NCI-H128 (cell line): ENCODE measurements at regions not wholly inside any gene's neighbourhood (a gene's known extent, or its start where the extent isn't known, plus 50 kb on each side); places are given as distances from the start of the nearest gene placed in this dataset.
"Not testable (repeated sequence)": the region's sequence is repeated elsewhere in the genome, so short reads cannot be mapped to it uniquely, and the experiment has no call there.

Source experiments
- DNase-seq: peaks from one replicate; lab custom pipeline; 2025; ENCODE audit not compliant: unreplicated experiment; lab: John Stamatoyannopoulos, UW

- DNase-seq = no peak
Measured at GRCh38 chr2:175769200-175769599, 232.9 kb downstream of the LNPK start.

GRCh38 chr2:175766880-175767279 is 235.2 kb downstream of the LNPK start:
- DNase-seq = no peak

GRCh38 chr2:175755656-175756386 is 246.2 kb downstream of the LNPK start:
- no peak for DNase-seq

GRCh38 chr2:175755169-175755568 is 246.9 kb downstream of the LNPK start:
- no peak for DNase-seq

DNA sequence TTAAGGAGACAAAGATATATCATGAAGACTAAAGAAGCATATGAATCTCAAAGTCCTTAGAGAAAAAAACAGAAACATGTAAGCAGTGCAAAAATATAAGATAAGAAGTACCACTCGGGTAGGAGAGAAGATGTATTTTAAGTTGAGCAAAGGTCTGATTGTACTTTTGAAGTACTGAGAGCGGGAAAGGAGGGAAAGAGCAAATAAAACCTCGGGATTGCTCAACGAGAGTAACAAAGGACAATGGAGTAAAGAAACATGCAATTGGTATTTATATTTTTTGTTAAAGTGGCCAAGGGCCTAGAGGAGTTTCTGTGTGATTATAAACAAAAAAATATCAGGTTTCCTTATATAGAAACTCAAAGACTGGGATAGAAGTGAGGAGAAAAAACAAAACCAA is 251.9 kb downstream of the LNPK start:
- DNase-seq = no peak

DNA sequence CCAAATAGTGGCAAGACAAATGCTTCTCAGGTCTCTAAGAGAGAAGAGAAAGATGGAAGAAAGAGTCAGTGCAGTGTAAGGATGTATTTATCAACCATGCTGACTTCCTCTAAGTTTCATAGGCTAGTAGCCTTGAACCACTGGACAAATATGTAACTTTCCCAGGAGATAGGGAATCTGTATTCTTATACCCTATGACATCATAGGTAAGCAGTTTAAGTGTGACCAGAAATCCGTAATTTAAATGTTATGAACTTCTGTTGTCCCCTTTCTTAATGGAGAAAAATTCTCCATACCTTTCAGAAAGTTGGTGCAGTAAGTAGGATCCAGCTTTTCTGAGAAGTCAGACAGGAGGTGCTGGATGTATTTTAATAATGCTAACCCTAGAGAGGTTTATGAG is 256.2 kb downstream of the LNPK start:
- DNase-seq = no peak

- no peak for DNase-seq
Measured at GRCh38 chr2:175744000-175744399, 258.1 kb downstream of the LNPK start.

DNA sequence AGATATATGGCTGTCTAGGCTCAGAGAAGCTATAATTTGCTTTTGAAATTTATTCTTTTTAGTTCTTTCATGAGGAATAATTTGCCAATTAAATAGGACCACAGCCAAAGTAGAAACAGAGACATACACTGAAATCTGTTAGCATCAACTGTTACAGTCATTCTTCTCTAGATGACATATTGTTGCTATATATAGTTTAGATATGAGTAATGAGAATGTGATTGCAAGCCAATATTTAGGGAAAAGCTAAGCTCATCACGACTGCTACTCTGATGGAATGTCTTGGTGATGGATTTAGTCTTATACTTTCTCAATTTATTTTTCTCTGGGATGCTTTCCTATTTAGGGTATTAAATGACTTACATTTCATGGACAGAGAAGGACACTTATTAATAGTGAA is 259.1 kb downstream of the LNPK start:
- DNase-seq = no peak

DNA sequence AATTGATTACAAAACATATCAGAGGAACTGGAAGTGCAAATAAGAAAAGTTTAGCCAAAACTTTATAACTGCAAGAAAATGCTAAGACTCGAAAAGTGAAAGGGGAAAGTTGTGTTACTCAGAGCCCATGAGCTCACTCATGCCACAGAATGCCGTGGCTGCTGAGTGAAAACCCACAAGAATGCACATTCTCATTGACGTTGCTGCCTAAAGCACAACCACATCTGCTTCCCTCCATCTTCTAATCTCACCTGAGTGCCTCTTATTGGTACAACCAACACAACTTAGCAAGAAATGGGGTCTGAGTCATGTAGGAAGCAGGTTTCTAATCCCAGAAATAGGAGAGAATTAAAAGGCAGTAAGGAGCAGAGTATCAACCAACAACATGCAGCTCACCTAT is 259.7 kb downstream of the LNPK start:
- no peak for DNase-seq

GRCh38 chr2:175741164-175741563 is 260.9 kb downstream of the LNPK start:
- no peak for DNase-seq

GRCh38 chr2:175737722-175738361 is 264.2 kb downstream of the LNPK start:
- no peak for DNase-seq

- no peak for DNase-seq
Measured at GRCh38 chr2:175734686-175735085, 267.4 kb downstream of the LNPK start.

- DNase-seq = no peak
Measured at GRCh38 chr2:175732531-175732930, 269.5 kb downstream of the LNPK start.

GRCh38 chr2:175730050-175730449 is 272.0 kb downstream of the LNPK start:
- no peak for DNase-seq

GRCh38 chr2:175729049-175729706 is 272.9 kb downstream of the LNPK start:
- DNase-seq = no peak

DNA sequence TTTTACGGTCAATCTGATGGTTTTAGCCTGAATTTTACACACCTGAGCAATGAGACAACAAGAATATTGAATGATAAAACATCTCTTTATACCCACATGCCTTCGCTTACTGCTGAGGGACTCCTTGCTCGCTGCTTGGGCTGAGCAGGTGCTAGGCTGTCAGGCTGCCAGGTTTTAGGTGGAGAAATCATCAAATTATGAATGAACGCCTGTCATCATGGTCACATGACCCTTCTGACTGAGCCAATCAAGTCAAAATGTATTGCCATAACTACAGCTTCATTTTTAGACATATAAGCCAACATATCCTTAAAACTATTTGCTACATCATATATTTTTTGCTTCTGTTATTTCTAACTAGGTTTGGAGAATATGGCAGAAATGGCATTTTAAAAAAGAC is 274.0 kb downstream of the LNPK start:
- DNase-seq = no peak

DNA sequence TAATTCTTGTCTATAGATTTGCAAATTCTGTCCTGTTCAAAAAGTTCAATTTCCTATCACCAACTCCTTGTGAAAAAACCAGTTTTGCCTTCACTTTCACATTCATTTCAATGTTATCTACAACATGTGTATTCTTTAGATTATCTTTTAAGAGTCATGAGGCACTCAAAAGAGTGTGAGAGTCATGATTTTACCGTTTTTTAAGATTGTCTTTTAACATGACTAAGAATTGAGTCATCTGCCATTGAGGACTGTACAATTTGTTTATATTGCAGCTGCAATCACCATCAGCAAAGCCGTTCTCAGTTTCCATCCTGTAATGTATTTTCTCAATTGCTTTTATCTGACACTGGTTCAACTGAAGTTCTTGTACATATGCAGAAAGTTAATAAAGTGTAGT is 275.8 kb downstream of the LNPK start:
- no peak for DNase-seq

DNA sequence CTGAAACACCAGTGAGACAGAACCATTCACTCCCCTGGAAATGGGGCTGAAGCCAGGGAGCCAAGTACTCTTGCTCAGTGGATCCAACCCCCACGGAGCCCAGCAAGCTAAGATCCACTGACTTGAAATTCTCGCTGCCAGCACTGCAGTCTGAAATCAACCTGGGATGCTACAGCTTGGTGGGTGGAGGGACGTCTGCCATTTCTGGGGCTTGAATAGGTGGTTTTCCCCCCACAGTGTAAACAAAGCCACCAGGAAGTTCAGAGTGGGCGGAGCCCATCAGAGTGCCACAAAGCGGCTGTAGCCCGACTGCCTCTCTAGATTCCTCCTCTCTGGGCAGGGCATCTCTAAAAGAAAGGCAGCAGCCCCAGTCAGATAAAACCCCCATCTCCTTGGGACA is 292.8 kb downstream of the LNPK start:
- DNase-seq = no peak

DNA sequence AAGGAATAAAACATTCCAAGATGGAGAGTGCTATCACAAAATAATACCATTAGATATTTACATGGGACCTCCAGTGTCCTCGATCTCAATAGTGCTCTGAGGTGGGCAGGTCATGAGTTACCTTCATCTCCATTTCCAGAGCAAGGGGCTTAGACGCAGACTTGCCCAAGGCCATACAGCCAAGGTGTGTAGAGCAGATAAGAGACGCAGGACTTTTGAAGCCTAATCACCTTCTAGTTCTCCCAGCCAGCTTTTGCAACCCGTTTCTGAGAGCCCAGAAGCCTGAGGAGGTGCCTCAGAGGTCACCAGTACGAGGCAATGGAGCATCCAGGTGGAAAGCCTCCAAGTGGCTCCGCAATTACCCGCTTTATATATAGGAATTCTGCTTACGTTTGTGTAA is 294.7 kb downstream of the LNPK start:
- DNase-seq = no peak

- not testable (repeated sequence) for DNase-seq
Measured at GRCh38 chr2:175704568-175704967, 297.5 kb downstream of the LNPK start.

- no peak for DNase-seq
Measured at GRCh38 chr2:175698061-175698460, 304.0 kb downstream of the LNPK start.

DNA sequence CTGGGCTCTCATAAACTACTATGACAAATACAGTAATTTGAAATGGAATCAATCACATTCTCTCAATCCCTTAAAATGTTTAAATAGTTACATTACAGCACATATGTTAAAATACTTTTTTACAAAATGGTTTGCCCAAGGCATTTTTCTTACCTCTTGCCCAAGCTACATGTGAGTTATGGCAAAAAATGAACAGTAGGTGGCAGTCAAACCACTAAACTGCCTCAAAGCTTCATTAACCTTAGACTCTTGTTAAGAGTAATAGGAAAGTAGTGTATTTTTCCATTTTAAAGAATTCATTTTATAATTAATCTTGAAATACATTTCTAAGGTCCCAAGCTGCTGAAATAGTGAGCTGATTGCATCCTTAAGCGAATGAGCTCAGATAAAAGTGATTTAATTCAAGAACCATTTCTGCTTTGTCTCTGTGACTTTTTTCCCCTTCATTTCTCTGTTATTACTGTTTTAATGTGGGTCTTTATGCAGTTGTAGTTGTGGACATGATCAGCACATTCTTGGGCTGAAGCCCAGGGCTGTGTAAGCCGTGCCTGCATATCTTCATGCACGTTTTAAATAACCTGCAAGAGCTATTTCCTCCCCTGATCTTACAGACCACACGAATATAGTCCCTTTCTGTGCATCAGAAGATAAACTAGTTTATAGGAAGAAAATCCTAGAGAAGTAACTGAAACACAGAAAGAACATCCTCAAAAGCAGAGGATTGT is 311.8 kb downstream of the LNPK start:
- DNase-seq = no peak
